HepG2 (cell line): ENCODE measurements at regions not wholly inside any gene's neighbourhood (a gene's known extent, or its start where the extent isn't known, plus 50 kb on each side); places are given as distances from the start of the nearest gene placed in this dataset.

Experiments used
- BHLHE40 ChIP-seq: IDR thresholded peaks from 2 replicates; pipeline ENCODE4 v1.6.1; 2011; ENCODE audit warnings: low read length, improper control_type of control experiment
- HNRNPLL ChIP-seq: fragments of 200-400 bp; formaldehyde crosslinking; IDR thresholded peaks from 2 replicates; pipeline ENCODE4 v1.6.1; 2017; ENCODE audit warnings: mild to moderate bottlenecking, low read depth, low read length; ENCODE audit not compliant: poor library complexity, severe bottlenecking
- NFRKB ChIP-seq: fragments of 450-650 bp; IDR thresholded peaks from 2 replicates; pipeline ENCODE4 v1.6.1; 2017
- PHF5A ChIP-seq: IDR thresholded peaks from one replicate; pipeline ENCODE4 v1.6.1; 2018; ENCODE audit warnings: low read depth, missing genetic modification reagents; ENCODE audit not compliant: unreplicated experiment
- POLR2G ChIP-seq: fragments of 200-400 bp; formaldehyde crosslinking; IDR thresholded peaks from 2 replicates; pipeline ENCODE4 v1.6.1; 2018; ENCODE audit warnings: mild to moderate bottlenecking, low read depth, low read length, moderate library complexity
- TBL1XR1 ChIP-seq: fragments of 150-350 bp; IDR thresholded peaks from 2 replicates; pipeline ENCODE4 v1.6.1; 2014; ENCODE audit warnings: borderline replicate concordance, low read length; ENCODE audit not compliant: partially characterized antibody
- TEAD3 ChIP-seq: optimal IDR thresholded peaks from 2 replicates; pipeline ENCODE3; 2016; ENCODE audit warnings: borderline replicate concordance
- ZBTB38 ChIP-seq: sonication (generic); formaldehyde crosslinking; IDR thresholded peaks from 2 replicates; pipeline ENCODE4 v1.5.1; 2020; ENCODE audit warnings: mild to moderate bottlenecking, missing genetic modification reagents
- ZNF737 ChIP-seq: sonication (generic); formaldehyde crosslinking; IDR thresholded peaks from 2 replicates; pipeline ENCODE4 v1.5.0; 2020; ENCODE audit warnings: missing genetic modification reagents, mild to moderate bottlenecking, borderline replicate concordance
- TF ChIP-seq, protein P1 (sequence below): sonication (generic); formaldehyde crosslinking; IDR thresholded peaks from 2 replicates; pipeline ENCODE4 v1.8.1; 2022; ENCODE audit warnings: low read depth, mild to moderate bottlenecking, missing genetic modification reagents
- TF ChIP-seq, protein P2 (sequence below): IDR thresholded peaks from 2 replicates; pipeline ENCODE4 v1.4.0; 2020; ENCODE audit warnings: mild to moderate bottlenecking, missing genetic modification reagents
- TF ChIP-seq, protein P3 (sequence below): sonication (generic); formaldehyde crosslinking; IDR thresholded peaks from 2 replicates; pipeline ENCODE4 v1.8.1; 2023; ENCODE audit warnings: missing genetic modification reagents, inconsistent platforms, borderline replicate concordance
- TF ChIP-seq, protein P4 (sequence below): sonication (generic); formaldehyde crosslinking; IDR thresholded peaks from 2 replicates; pipeline ENCODE4 v1.4.0; 2020; ENCODE audit warnings: missing genetic modification reagents, borderline replicate concordance
- TF ChIP-seq, protein P5 (sequence below): IDR thresholded peaks from 2 replicates; pipeline ENCODE4 v1.6.1; 2016; ENCODE audit warnings: low read depth
- TF ChIP-seq, protein P6 (sequence below): sonication (generic); formaldehyde crosslinking; IDR thresholded peaks from 2 replicates; pipeline ENCODE4 v1.5.0; 2020; ENCODE audit warnings: mild to moderate bottlenecking, missing genetic modification reagents

DNA sequence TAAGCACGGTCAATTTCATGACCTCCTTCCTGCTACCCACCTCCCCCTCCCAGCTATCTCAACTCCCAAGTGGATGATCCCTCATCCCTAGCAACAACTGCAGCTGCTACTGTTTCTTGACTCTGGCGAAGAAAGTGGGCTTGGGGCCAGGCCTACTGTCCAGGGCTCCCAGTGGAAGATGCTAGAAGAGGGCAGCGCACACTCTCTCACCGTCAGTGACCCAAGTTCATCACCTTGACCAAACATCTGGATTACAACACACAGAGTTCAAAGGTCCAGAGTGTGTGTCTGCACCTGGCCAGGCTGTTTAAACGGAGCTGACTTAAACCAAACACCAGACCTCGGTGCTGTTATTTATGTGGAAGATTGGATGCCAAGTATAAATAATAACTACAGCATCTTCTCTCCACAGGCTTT is 385.6 kb downstream of the SHQ1 start (continued):
- TF ChIP-seq, protein P1, sequence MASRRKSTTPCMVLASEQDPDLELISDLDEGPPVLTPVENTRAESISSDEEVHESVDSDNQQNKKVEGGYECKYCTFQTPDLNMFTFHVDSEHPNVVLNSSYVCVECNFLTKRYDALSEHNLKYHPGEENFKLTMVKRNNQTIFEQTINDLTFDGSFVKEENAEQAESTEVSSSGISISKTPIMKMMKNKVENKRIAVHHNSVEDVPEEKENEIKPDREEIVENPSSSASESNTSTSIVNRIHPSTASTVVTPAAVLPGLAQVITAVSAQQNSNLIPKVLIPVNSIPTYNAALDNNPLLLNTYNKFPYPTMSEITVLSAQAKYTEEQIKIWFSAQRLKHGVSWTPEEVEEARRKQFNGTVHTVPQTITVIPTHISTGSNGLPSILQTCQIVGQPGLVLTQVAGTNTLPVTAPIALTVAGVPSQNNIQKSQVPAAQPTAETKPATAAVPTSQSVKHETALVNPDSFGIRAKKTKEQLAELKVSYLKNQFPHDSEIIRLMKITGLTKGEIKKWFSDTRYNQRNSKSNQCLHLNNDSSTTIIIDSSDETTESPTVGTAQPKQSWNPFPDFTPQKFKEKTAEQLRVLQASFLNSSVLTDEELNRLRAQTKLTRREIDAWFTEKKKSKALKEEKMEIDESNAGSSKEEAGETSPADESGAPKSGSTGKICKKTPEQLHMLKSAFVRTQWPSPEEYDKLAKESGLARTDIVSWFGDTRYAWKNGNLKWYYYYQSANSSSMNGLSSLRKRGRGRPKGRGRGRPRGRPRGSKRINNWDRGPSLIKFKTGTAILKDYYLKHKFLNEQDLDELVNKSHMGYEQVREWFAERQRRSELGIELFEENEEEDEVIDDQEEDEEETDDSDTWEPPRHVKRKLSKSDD (CRISPR knock-in tag): no peak
- TF ChIP-seq, protein P2, sequence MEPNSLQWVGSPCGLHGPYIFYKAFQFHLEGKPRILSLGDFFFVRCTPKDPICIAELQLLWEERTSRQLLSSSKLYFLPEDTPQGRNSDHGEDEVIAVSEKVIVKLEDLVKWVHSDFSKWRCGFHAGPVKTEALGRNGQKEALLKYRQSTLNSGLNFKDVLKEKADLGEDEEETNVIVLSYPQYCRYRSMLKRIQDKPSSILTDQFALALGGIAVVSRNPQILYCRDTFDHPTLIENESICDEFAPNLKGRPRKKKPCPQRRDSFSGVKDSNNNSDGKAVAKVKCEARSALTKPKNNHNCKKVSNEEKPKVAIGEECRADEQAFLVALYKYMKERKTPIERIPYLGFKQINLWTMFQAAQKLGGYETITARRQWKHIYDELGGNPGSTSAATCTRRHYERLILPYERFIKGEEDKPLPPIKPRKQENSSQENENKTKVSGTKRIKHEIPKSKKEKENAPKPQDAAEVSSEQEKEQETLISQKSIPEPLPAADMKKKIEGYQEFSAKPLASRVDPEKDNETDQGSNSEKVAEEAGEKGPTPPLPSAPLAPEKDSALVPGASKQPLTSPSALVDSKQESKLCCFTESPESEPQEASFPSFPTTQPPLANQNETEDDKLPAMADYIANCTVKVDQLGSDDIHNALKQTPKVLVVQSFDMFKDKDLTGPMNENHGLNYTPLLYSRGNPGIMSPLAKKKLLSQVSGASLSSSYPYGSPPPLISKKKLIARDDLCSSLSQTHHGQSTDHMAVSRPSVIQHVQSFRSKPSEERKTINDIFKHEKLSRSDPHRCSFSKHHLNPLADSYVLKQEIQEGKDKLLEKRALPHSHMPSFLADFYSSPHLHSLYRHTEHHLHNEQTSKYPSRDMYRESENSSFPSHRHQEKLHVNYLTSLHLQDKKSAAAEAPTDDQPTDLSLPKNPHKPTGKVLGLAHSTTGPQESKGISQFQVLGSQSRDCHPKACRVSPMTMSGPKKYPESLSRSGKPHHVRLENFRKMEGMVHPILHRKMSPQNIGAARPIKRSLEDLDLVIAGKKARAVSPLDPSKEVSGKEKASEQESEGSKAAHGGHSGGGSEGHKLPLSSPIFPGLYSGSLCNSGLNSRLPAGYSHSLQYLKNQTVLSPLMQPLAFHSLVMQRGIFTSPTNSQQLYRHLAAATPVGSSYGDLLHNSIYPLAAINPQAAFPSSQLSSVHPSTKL (CRISPR knock-in tag): peak; percentile 95
- TF ChIP-seq, protein P3, sequence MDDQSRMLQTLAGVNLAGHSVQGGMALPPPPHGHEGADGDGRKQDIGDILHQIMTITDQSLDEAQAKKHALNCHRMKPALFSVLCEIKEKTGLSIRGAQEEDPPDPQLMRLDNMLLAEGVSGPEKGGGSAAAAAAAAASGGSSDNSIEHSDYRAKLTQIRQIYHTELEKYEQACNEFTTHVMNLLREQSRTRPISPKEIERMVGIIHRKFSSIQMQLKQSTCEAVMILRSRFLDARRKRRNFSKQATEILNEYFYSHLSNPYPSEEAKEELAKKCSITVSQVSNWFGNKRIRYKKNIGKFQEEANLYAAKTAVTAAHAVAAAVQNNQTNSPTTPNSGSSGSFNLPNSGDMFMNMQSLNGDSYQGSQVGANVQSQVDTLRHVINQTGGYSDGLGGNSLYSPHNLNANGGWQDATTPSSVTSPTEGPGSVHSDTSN (CRISPR knock-in tag): no peak
- TF ChIP-seq, protein P4, sequence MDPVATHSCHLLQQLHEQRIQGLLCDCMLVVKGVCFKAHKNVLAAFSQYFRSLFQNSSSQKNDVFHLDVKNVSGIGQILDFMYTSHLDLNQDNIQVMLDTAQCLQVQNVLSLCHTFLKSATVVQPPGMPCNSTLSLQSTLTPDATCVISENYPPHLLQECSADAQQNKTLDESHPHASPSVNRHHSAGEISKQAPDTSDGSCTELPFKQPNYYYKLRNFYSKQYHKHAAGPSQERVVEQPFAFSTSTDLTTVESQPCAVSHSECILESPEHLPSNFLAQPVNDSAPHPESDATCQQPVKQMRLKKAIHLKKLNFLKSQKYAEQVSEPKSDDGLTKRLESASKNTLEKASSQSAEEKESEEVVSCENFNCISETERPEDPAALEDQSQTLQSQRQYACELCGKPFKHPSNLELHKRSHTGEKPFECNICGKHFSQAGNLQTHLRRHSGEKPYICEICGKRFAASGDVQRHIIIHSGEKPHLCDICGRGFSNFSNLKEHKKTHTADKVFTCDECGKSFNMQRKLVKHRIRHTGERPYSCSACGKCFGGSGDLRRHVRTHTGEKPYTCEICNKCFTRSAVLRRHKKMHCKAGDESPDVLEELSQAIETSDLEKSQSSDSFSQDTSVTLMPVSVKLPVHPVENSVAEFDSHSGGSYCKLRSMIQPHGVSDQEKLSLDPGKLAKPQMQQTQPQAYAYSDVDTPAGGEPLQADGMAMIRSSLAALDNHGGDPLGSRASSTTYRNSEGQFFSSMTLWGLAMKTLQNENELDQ (CRISPR knock-in tag): no peak
- no peak for TF ChIP-seq POLR2G
- TF ChIP-seq, protein P5, sequence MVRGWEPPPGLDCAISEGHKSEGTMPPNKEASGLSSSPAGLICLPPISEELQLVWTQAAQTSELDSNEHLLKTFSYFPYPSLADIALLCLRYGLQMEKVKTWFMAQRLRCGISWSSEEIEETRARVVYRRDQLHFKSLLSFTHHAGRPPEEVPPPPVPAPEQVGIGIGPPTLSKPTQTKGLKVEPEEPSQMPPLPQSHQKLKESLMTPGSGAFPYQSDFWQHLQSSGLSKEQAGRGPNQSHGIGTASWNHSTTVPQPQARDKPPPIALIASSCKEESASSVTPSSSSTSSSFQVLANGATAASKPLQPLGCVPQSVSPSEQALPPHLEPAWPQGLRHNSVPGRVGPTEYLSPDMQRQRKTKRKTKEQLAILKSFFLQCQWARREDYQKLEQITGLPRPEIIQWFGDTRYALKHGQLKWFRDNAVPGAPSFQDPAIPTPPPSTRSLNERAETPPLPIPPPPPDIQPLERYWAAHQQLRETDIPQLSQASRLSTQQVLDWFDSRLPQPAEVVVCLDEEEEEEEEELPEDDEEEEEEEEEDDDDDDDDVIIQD (CRISPR knock-in tag): no peak; the same call in 1 of the 2 replicates
- TF ChIP-seq TBL1XR1: peak; percentile 58
- TF ChIP-seq NFRKB: no peak
- no peak for TF ChIP-seq ZNF737 (CRISPR knock-in tag)
- no peak for TF ChIP-seq HNRNPLL
- TF ChIP-seq ZBTB38 (CRISPR knock-in tag): no peak
- TF ChIP-seq TEAD3: peak; percentile 82
- TF ChIP-seq, protein P6, sequence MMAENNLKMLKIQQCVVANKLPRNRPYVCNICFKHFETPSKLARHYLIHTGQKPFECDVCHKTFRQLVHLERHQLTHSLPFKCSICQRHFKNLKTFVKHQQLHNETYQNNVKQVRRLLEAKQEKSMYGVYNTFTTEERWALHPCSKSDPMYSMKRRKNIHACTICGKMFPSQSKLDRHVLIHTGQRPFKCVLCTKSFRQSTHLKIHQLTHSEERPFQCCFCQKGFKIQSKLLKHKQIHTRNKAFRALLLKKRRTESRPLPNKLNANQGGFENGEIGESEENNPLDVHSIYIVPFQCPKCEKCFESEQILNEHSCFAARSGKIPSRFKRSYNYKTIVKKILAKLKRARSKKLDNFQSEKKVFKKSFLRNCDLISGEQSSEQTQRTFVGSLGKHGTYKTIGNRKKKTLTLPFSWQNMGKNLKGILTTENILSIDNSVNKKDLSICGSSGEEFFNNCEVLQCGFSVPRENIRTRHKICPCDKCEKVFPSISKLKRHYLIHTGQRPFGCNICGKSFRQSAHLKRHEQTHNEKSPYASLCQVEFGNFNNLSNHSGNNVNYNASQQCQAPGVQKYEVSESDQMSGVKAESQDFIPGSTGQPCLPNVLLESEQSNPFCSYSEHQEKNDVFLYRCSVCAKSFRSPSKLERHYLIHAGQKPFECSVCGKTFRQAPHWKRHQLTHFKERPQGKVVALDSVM (CRISPR knock-in tag): no peak
- TF ChIP-seq PHF5A (CRISPR knock-in tag): peak; percentile 69
- TF ChIP-seq BHLHE40: peak; percentile 45; the same call in 1 of the 2 replicates
